Activated CD4-positive, alpha-beta T cell treated with anti-CD3 and anti-CD28 coated beads, Interleukin-2, amount 10 ng/mL, durations not matched to agents 7 days and 5 days (primary cell): ENCODE measurements at regions not wholly inside any gene's neighbourhood (a gene's known extent, or its start where the extent isn't known, plus 50 kb on each side); places are given as distances from the start of the nearest gene placed in this dataset.

Experiments used
- CTCF ChIA-PET: fragments of 350-600 bp; sonication (Branson Sonifier 250); formaldehyde crosslinking; loops from one replicate; lab custom pipeline; 2021; ENCODE audit warnings: antibody characterized with exemption; lab: Charles Lee
- POLR2A ChIA-PET: fragments of 350-600 bp; sonication (Branson Sonifier 250); formaldehyde crosslinking; loops from one replicate; lab custom pipeline; 2021; ENCODE audit warnings: antibody characterized with exemption; lab: Charles Lee
- DNase-seq: peaks from one replicate; pipeline ENCODE4 v3.0.0-alpha.2; 2020
- H3K27ac Mint-ChIP-seq: one replicate; pipeline ENCODE4 v1.8.0; 2021; ENCODE audit warnings: mild to moderate bottlenecking, moderate library complexity, mixed read lengths
- H3K27me3 Mint-ChIP-seq: one replicate; pipeline ENCODE4 v1.8.0; 2021; ENCODE audit warnings: mixed read lengths
- H3K36me3 Mint-ChIP-seq: one replicate; pipeline ENCODE4 v1.8.0; 2021; ENCODE audit warnings: low read depth, mixed read lengths
- H3K4me1 Mint-ChIP-seq: one replicate; pipeline ENCODE4 v1.8.0; 2021; ENCODE audit warnings: mixed read lengths
- H3K4me3 Mint-ChIP-seq: one replicate; pipeline ENCODE4 v1.8.0; 2021; ENCODE audit warnings: mild to moderate bottlenecking, moderate library complexity, mixed read lengths
- H3K9me3 Mint-ChIP-seq: one replicate; pipeline ENCODE4 v1.8.0; 2021; ENCODE audit warnings: mixed read lengths

DNA sequence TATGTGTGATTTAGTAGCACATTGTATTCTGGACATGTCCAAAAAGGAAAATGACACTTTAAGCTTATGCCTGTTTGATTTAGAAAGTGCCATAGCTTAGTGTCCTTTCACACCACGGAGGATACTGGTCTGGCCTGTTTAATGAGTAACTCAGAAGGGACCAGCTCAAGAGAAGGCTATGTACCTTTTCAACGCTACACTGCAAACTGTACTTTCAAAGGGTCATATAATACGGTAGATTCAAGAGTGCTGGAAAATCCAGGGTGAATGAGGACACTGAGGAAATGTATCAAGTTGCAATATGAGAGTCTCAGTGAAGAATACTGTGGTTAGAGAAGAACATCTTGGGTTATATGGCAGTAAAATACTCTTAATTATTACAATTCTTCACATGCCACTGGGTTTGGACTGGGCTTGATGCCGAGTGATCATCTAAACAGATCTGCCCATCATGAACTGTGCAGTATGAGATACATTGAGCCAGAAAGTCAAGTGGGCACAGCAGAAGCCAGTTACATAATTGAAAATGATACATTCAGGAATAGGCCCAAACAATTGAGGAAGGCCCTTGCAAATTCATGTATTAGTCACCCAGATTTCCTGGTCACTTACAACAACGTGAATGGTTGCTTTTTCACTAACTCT is 1211.5 kb upstream of the CDH9 start:
- Mint-ChIP-seq H3K27me3 (no peaks in the 10 kb centered on the region), H3K27ac (no peak overlapping the region), H3K4me1 (no peaks in the 10 kb centered on the region), H3K36me3 (no peaks in the 10 kb centered on the region), H3K4me3 (no peak overlapping the region), H3K9me3 (peaks cover 28% of the 10 kb centered on the region)
- ChIA-PET POLR2A (no interaction called here), CTCF (no interaction called here)
- DNase-seq, result no peak

DNA sequence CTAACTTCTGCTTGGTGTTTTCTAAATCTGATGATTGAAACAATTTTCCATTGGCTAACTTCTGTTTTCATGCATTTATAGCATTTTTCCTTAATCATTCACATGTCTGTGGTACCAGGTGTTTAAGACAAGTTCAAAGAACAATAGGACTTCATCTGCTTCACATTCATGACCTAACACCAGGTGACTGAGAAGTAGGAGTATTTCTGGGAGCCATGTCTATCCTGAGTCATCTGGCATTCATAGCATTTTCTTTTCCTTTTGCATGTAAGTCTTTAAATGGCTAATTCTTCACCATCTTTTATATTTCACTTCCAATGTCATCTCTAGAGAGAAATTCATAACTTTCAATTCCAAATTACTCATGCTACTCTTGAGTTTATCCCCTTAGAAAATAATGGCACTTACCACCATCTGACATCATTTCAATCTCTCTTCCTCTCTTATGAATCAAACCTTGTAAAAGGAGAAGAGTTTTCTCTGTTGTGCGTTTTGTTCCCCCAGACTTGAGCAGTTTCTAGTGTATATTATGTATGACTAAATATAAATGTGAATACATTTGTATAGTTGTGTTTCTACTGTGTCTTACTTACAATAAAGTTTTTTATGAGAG is 1196.1 kb upstream of the CDH9 start:
- POLR2A ChIA-PET, result no interaction called here
- Mint-ChIP-seq H3K27ac (no peak overlapping the region), H3K4me1 (no peaks in the 10 kb centered on the region), H3K27me3 (no peaks in the 10 kb centered on the region), H3K4me3 (no peak overlapping the region), H3K9me3 (peaks cover 8% of the 10 kb centered on the region), H3K36me3 (no peaks in the 10 kb centered on the region)
- CTCF ChIA-PET, result no interaction called here
- DNase-seq, result no peak

DNA sequence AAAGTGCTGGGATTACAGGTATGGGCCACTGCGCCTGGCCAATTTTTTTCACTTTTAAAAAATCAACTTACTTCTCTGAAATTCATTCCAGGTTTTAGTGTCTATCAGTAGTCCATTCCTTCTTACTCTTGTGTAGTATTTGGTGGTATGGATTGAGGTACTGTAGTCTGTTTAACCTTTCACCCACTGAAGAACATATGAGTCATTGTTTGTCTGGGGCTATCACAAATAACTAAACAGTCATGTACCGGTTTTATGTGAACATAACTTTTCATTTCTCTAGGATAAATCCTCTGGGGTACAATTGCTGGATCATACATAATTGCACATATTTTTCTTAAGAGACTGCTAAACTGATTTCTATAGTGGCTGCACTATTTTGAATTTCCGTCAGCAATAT is 1188.0 kb upstream of the CDH9 start:
- H3K4me3 Mint-ChIP-seq, result no peak overlapping the region
- CTCF ChIA-PET, result interaction anchor here (0.6 kb wide), 1 partner anchor 1744 kb away, joined by 3 read pairs; no protein-coding TSS in a partner anchor
- peaks cover 5% of the 10 kb centered on the region for H3K9me3 Mint-ChIP-seq
- H3K36me3 Mint-ChIP-seq, result no peaks in the 10 kb centered on the region
- no peaks in the 10 kb centered on the region for H3K4me1 Mint-ChIP-seq
- DNase-seq, result no peak
- POLR2A ChIA-PET, result no interaction called here
- H3K27me3 Mint-ChIP-seq, result no peaks in the 10 kb centered on the region
- H3K27ac Mint-ChIP-seq, result no peak overlapping the region

DNA sequence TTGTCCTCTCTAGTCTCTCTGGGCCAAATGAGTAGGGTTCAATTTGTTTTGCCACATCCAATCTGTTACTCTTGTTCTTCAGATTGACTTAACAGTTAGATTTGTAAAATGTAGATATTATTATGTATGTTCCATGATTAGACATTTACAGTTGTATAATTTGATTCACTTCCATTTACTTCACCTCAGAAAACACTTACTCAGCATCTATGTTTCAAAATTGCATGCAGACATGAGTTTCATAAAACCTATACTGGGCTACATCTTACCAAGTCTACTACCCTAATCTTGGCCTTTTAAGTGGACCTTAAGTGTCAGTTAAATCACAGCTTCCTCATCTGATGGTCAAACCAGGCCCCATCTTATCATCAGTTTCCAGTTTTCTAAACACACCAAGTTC is 1181.2 kb upstream of the CDH9 start:
- no peaks in the 10 kb centered on the region for H3K27me3 Mint-ChIP-seq
- H3K9me3 Mint-ChIP-seq, result peaks cover 6% of the 10 kb centered on the region
- DNase-seq, result no peak
- no peaks in the 10 kb centered on the region for H3K4me1 Mint-ChIP-seq
- H3K36me3 Mint-ChIP-seq, result no peaks in the 10 kb centered on the region
- ChIA-PET CTCF (no interaction called here), POLR2A (no interaction called here)
- no peak overlapping the region for H3K27ac Mint-ChIP-seq
- no peak overlapping the region for H3K4me3 Mint-ChIP-seq

DNA sequence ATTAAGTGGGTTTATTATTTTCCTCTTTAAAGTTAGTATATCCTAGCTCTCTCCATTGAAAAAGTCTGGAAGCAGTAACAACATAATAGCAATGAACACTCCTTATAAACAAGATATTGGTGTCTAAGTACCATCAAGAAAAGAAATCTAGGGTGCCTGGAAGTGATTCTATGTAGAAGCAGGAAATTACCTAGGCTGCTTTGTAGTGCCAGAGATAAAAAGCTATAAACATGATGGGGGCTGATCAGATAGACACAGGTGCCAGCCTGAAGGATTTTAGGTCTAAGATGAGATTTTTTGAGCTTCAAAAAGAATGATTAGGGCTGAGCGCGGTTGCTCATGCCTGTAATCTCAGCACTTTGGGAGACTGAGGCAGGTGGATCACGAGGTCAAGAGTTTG is 1179.3 kb upstream of the CDH9 start:
- POLR2A ChIA-PET, result no interaction called here
- Mint-ChIP-seq H3K9me3 (peaks cover 8% of the 10 kb centered on the region), H3K27ac (no peak overlapping the region), H3K4me1 (no peaks in the 10 kb centered on the region), H3K27me3 (no peaks in the 10 kb centered on the region), H3K36me3 (no peaks in the 10 kb centered on the region), H3K4me3 (no peak overlapping the region)
- CTCF ChIA-PET, result no interaction called here
- no peak for DNase-seq

DNA sequence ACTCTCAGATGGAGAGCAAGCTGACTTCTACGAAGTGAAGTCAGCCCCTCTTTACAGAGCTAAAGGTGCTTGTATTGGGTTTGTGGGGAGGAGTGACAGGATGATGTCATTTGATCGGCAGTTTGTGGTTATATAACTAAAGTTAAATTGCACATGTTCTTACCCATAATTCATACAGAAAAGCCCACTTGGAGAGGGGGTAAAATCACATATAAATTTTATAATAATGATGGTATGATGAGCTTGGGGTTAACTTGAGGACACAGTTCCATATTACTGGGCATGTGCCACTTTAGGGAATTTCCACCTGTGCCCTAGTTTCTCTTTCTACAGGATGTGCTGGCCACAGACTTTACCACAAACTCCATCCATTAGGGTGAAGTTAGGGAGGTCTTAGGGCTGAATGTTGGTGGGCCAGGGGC is 1178.6 kb upstream of the CDH9 start:
- DNase-seq, result no peak
- ChIA-PET POLR2A (no interaction called here), CTCF (no interaction called here)
- Mint-ChIP-seq H3K27ac (no peak overlapping the region), H3K4me3 (no peak overlapping the region), H3K9me3 (peaks cover 8% of the 10 kb centered on the region), H3K36me3 (no peaks in the 10 kb centered on the region), H3K27me3 (no peaks in the 10 kb centered on the region), H3K4me1 (no peaks in the 10 kb centered on the region)

DNA sequence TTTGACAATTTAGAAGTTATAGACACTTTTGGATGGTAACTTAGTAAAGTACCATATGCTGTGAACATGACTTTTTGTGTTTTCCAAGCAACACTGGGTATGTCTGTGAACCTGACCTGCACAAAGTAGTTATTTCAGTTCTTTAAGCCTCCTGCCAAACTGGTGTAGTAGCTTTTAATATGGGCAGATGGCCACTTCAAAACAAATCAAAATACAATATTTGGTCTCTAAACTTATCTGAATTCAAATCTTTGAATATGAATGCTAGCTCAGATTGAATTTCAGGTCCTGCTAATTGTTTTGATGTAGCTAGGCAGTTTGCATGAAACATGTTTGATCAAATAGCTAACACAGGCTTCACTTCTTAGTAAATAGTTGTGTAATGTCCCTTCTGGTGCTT is 1176.7 kb upstream of the CDH9 start:
- POLR2A ChIA-PET, result no interaction called here
- Mint-ChIP-seq H3K4me1 (no peaks in the 10 kb centered on the region), H3K9me3 (peaks cover 11% of the 10 kb centered on the region), H3K36me3 (no peaks in the 10 kb centered on the region), H3K27me3 (no peaks in the 10 kb centered on the region), H3K4me3 (no peak overlapping the region), H3K27ac (no peak overlapping the region)
- no peak for DNase-seq
- CTCF ChIA-PET, result no interaction called here

DNA sequence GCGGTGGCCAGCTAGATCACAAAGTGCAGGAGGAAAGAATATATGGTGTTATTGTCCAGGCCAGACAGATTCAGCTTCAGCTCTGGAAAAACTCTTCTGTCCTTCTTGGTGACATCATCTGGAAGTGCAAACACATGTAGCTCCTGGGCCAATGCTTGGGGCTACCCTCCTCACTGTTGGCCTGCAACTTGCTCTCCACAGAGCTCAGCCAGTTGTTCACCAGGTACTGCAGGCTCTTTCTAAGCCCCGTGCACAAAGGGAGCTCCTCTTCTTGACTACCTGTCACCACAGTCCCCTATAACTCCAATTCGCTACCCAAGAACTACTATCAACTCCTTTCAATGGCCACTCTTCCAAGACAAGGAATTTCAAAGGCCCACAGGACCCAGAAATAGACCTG is 1175.9 kb upstream of the CDH9 start:
- Mint-ChIP-seq H3K36me3 (no peaks in the 10 kb centered on the region), H3K27ac (no peak overlapping the region), H3K4me1 (no peaks in the 10 kb centered on the region), H3K27me3 (no peaks in the 10 kb centered on the region), H3K4me3 (no peak overlapping the region), H3K9me3 (peaks cover 5% of the 10 kb centered on the region)
- ChIA-PET CTCF (no interaction called here), POLR2A (no interaction called here)
- DNase-seq, result no peak

DNA sequence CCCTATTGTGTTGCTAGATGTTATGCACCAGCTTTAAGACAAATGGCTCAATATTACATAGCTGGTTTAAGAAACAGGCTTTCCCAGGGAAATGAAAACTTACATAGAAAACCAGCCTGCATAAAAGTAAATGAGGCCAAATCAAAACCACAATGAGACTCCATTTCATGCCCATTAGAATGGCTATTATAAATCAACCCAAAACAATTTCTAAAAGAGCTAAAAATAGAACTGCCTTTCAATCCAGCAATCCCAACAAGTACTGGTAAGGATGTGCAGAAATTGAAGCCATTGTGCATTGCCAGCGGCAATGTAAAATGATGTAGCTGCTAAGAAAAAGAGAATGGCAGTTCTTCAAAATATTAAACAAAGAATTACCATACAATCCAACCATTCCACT is 1170.0 kb upstream of the CDH9 start:
- Mint-ChIP-seq H3K27ac (no peak overlapping the region), H3K9me3 (peaks cover 3% of the 10 kb centered on the region), H3K4me1 (no peaks in the 10 kb centered on the region), H3K36me3 (no peaks in the 10 kb centered on the region), H3K4me3 (no peak overlapping the region), H3K27me3 (no peaks in the 10 kb centered on the region)
- POLR2A ChIA-PET, result no interaction called here
- DNase-seq, result no peak
- CTCF ChIA-PET, result no interaction called here

DNA sequence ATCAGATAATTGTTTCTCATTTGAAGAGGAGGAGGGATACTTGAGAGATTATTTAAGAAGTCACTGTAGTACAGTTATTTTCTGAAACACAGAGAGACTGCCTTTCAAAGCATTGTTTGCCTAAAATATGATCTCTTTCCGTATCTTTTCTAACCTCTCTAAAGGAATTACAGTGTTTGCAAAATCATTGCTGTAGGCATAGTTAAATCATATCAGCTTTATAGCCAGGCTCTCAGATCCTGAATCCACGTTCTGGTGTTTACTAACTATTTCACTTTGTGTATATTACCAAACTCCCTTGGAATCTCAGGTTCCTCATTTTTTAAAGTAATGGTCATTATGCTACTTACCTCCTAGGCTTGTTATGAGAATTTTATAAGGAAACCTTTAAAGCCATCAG is 1151.6 kb upstream of the CDH9 start:
- ChIA-PET POLR2A (no interaction called here), CTCF (no interaction called here)

DNA sequence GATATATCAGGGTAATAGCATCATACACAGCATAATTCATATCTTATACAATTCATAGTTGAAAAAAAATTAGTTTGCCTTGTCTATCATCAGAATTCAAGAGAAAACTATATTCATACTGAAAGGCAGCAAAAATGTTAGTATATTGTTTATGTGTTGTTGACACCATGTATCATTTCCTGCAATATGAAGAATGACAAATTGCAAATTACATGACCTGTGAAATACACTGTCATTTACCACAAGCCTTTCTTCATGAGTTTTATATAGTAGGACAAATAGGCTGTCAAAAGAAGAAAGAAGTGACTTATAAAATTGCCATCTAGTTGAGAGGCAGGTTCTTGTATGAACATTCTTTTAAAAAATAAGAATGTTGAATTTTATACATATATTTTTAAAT is 1136.3 kb upstream of the CDH9 start:
- DNase-seq, result no peak
- H3K36me3 Mint-ChIP-seq, result no peaks in the 10 kb centered on the region
- H3K27me3 Mint-ChIP-seq, result no peaks in the 10 kb centered on the region
- H3K4me1 Mint-ChIP-seq, result no peaks in the 10 kb centered on the region
- no peak overlapping the region for H3K27ac Mint-ChIP-seq
- H3K4me3 Mint-ChIP-seq, result no peak overlapping the region
- ChIA-PET POLR2A (no interaction called here), CTCF (no interaction called here)
- peaks cover 9% of the 10 kb centered on the region for H3K9me3 Mint-ChIP-seq

More for the DNA sequence above, 1151.6 kb upstream of the CDH9 start:
- DNase-seq, result no peak
- H3K9me3 Mint-ChIP-seq, result peaks cover 7% of the 10 kb centered on the region
- H3K4me3 Mint-ChIP-seq, result no peak overlapping the region
- H3K36me3 Mint-ChIP-seq, result no peaks in the 10 kb centered on the region
- H3K27ac Mint-ChIP-seq, result no peak overlapping the region
- no peaks in the 10 kb centered on the region for H3K27me3 Mint-ChIP-seq
- no peaks in the 10 kb centered on the region for H3K4me1 Mint-ChIP-seq

DNA sequence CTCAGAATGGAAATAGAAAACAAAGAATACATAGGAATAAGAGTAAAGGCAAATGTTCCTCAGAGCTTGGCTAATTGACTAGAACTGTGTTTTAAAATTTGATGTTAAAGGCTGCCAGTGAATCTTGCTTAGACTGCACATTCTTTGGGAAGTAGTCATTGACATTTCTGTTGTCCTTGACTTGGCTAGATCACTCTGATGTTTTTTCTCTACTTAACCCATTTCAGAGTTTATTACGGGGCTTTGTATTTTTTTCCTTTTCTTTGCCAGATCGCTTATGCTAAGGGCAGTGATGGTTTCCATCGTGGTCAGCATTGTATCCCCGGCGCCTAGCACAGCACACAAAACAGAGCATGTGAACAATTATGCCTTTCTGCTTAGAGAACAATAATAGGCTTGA is 1126.7 kb upstream of the CDH9 start:
- ChIA-PET POLR2A (no interaction called here), CTCF (no interaction called here)
- no peaks in the 10 kb centered on the region for H3K36me3 Mint-ChIP-seq
- H3K4me1 Mint-ChIP-seq, result no peaks in the 10 kb centered on the region
- H3K4me3 Mint-ChIP-seq, result no peak overlapping the region
- DNase-seq, result no peak
- no peaks in the 10 kb centered on the region for H3K27me3 Mint-ChIP-seq
- peaks cover 10% of the 10 kb centered on the region for H3K9me3 Mint-ChIP-seq
- H3K27ac Mint-ChIP-seq, result no peak overlapping the region

DNA sequence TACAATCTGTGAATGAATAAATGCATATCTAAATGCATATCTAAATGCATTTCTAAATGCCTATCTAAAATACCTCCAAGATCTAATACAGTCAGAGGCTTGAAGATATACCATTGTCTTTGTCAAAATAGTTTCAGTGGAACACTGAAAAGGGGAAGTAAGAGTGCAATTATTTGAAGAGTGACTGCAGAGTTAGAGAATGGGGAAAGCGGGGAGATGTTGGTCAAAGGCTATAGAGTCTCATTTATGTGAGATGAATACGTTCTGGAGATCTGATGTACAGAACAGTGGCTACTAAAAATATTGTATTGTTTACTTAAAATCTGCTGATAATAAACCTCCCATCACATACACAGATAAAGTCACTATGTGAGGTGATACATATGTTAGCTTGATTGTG is 1126.2 kb upstream of the CDH9 start:
- CTCF ChIA-PET, result no interaction called here
- Mint-ChIP-seq H3K4me1 (no peaks in the 10 kb centered on the region), H3K36me3 (no peaks in the 10 kb centered on the region), H3K4me3 (no peak overlapping the region), H3K27me3 (no peaks in the 10 kb centered on the region), H3K9me3 (peaks cover 10% of the 10 kb centered on the region), H3K27ac (no peak overlapping the region)
- DNase-seq, result no peak
- POLR2A ChIA-PET, result no interaction called here

DNA sequence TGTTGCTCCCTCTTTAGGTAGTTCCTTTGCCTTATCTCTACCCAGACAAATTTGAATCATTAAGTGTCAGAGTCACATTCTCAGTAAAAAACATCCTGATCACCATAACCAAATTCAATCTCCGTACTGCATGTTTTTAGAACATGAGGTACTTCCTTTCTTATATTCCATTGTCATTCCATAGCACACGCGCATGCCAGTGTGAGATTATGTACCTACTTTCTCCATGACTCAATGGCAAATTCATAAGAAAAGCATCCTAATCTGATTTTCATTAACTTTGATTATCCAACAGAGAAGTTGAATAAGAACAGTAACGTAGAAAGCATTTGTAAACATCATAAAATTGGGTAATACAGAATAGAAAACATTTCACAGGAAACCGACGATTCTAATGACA is 1118.6 kb upstream of the CDH9 start:
- H3K4me3 Mint-ChIP-seq, result no peak overlapping the region
- DNase-seq, result no peak
- H3K4me1 Mint-ChIP-seq, result no peaks in the 10 kb centered on the region
- ChIA-PET CTCF (no interaction called here), POLR2A (no interaction called here)
- no peak overlapping the region for H3K27ac Mint-ChIP-seq
- peaks cover 12% of the 10 kb centered on the region for H3K9me3 Mint-ChIP-seq
- no peaks in the 10 kb centered on the region for H3K36me3 Mint-ChIP-seq
- no peaks in the 10 kb centered on the region for H3K27me3 Mint-ChIP-seq
